Panc1 (cell line): ENCODE measurements at regions not wholly inside any gene's neighbourhood (a gene's known extent, or its start where the extent isn't known, plus 50 kb on each side); places are given as distances from the start of the nearest gene placed in this dataset.

Experiments
- ATAC-seq: fragments of 200-7000 bp; cut with Tn5 transposase; 2 replicates; pipeline ENCODE4 v1.9.1; 2020; ENCODE audit warnings: mild to moderate bottlenecking, moderate library complexity
- BruUV-seq: library from RNA; stranded (reverse); fragments of 400-500 nt; replicated peaks from 2 replicates; lab custom pipeline; 2021; lab: Mats Ljungman, UMichigan
- CTCF ChIA-PET: fragments of 300-600 bp; sonication (Branson Sonifier 250); formaldehyde crosslinking; loops from one replicate; lab custom pipeline; 2022; ENCODE audit warnings: antibody characterized with exemption; lab: Charles Lee
- POLR2A ChIA-PET: fragments of 300-600 bp; sonication (Branson Sonifier 250); formaldehyde crosslinking; loops from one replicate; lab custom pipeline; 2022; ENCODE audit warnings: antibody characterized with exemption; lab: Charles Lee
- DNase-seq: peaks from one replicate; pipeline ENCODE4 v3.0.0-alpha.2; 2010; ENCODE audit warnings: low read depth, low spot score
- H3K27ac ChIP-seq: 2 replicates; pipeline ENCODE4 v1.5.1; 2011; ENCODE audit warnings: mild to moderate bottlenecking, low read length, inconsistent platforms
- H3K27me3 ChIP-seq: fragments of 200-500 bp; sonication (Bioruptor generic); 2 replicates; pipeline ENCODE4 v1.6.0; 2014; ENCODE audit warnings: low read length, inconsistent platforms; ENCODE audit not compliant: control insufficient read depth, insufficient read depth
- H3K36me3 ChIP-seq: fragments of 200-500 bp; sonication (Bioruptor generic); 2 replicates; pipeline ENCODE4 v1.5.1; 2014; ENCODE audit warnings: inconsistent platforms, mild to moderate bottlenecking, low read length, moderate library complexity; ENCODE audit not compliant: control insufficient read depth, insufficient read depth
- H3K4me1 ChIP-seq: 2 replicates; pipeline ENCODE4 v1.5.1; 2011; ENCODE audit warnings: inconsistent platforms, mild to moderate bottlenecking, low read length, moderate library complexity; ENCODE audit not compliant: control insufficient read depth, insufficient read depth
- H3K4me3 ChIP-seq, 2 experiments: 2 replicates each; pipeline ENCODE4 v1.5.1; 2011 to 2012; ENCODE audit warnings: low read depth in 2 of 2, low read length in 2 of 2, mild to moderate bottlenecking in 2 of 2, inconsistent platforms in 1 of 2, moderate library complexity in 1 of 2
- H3K9me3 ChIP-seq: fragments of 200-500 bp; sonication (Bioruptor generic); 2 replicates; pipeline ENCODE4 v1.5.1; 2014; ENCODE audit warnings: low read depth, mild to moderate bottlenecking, inconsistent platforms, low read length, moderate library complexity; ENCODE audit not compliant: control insufficient read depth, insufficient read depth
- CTCF ChIP-seq: fragments of 450-650 bp; IDR thresholded peaks from 2 replicates; pipeline ENCODE4 v1.5.1; 2017; ENCODE audit warnings: mild to moderate bottlenecking
- POLR2AphosphoS5 ChIP-seq: IDR thresholded peaks from 2 replicates; pipeline ENCODE4 v1.6.1; 2012; ENCODE audit warnings: mild to moderate bottlenecking, low read depth, low read length, moderate library complexity
- REST ChIP-seq, 2 experiments: IDR thresholded peaks; 2 replicates each; pipeline ENCODE4 v1.6.1; 2011 to 2012; ENCODE audit warnings: low read depth in 2 of 2, control low read depth in 1 of 2, low read length in 1 of 2, mild to moderate bottlenecking in 1 of 2, moderate library complexity in 1 of 2; ENCODE audit not compliant: insufficient read depth in 1 of 2
- SIN3A ChIP-seq: IDR thresholded peaks from 2 replicates; pipeline ENCODE4 v1.6.1; 2012; ENCODE audit warnings: low read depth, mild to moderate bottlenecking, low read length, moderate library complexity, borderline replicate concordance; ENCODE audit not compliant: insufficient read depth
- TCF7L2 ChIP-seq: IDR thresholded peaks from 2 replicates; pipeline ENCODE4 v1.6.1; 2011; ENCODE audit warnings: mild to moderate bottlenecking, low read depth, low read length, inconsistent platforms
- in situ Hi-C: cut with HindIII; loops from 2 replicates; pipeline ENCODE4 v1.10.0; 2016; ENCODE audit warnings: low sequenced_read_pairs, low pct_unique_long_range_greater_than_20kb
- intact Hi-C: fragments of 100-400 bp; cut with micrococcal nuclease; formaldehyde crosslinking; loops from one replicate; pipeline ENCODE4 v1.10.0; 2022; ENCODE audit not compliant: unreplicated experiment

GRCh38 chr5:8150791-8151190 lies 281.8 kb downstream of the MTRR start:
- intact Hi-C loops (no loop called here), in situ Hi-C loops (no loop called here)
- Histone ChIP-seq H3K27ac (no peak overlapping the region), H3K4me1 (no peaks in the 10 kb centered on the region), H3K27me3 (no peaks in the 10 kb centered on the region), H3K9me3 (no peaks in the 10 kb centered on the region), H3K4me3 (no peak overlapping the region), H3K36me3 (no peaks in the 10 kb centered on the region)
- ChIA-PET POLR2A (no interaction called here), CTCF (no interaction called here)
- ATAC-seq (no peak), DNase-seq (no peak)
- TF ChIP-seq TCF7L2 (no peak), POLR2AphosphoS5 (no peak), CTCF (no peak), SIN3A (no peak), REST (IDR thresholded peaks at IDR 0.05; ENCODE audit: insufficient read depth in 1 of 2, low read depth in 2 of 2, low read length in 1 of 2) (no peak)
- BruUV-seq = no TSS peak

GRCh38 chr5:8156706-8157105 lies 287.8 kb downstream of the MTRR start:
- in situ Hi-C loops (no loop called here), intact Hi-C loops (no loop called here)
- ChIA-PET CTCF (no interaction called here), POLR2A (no interaction called here)
- H3K4me1 ChIP-seq = no peaks in the 10 kb centered on the region
- TF ChIP-seq REST (IDR thresholded peaks at IDR 0.05; ENCODE audit: insufficient read depth in 1 of 2, low read depth in 2 of 2, low read length in 1 of 2) = no peak
- TF ChIP-seq SIN3A = no peak
- no peak for TF ChIP-seq POLR2AphosphoS5
- no peak for TF ChIP-seq TCF7L2
- no peak for TF ChIP-seq CTCF
- H3K4me3 ChIP-seq = no peak overlapping the region
- no TSS peak for BruUV-seq
- no peak for DNase-seq
- H3K9me3 ChIP-seq = no peaks in the 10 kb centered on the region
- H3K27me3 ChIP-seq = no peaks in the 10 kb centered on the region
- H3K36me3 ChIP-seq = no peaks in the 10 kb centered on the region
- no peak overlapping the region for H3K27ac ChIP-seq
- ATAC-seq = no peak
